HCT116 (cell line): ENCODE measurements at regions not wholly inside any gene's neighbourhood (a gene's known extent, or its start where the extent isn't known, plus 50 kb on each side); places are given as distances from the start of the nearest gene placed in this dataset.

Experiments
- CTCF ChIP-seq, 3 experiments: fragments of 200-600 bp in 1 of 3; sonication (generic) in 1 of 3; IDR thresholded peaks in 2 of 3; conservative IDR thresholded peaks in 1 of 3; 2 replicates each; pipeline ENCODE4 v1.5.1; 2012 to 2017; ENCODE audit warnings: low read depth in 2 of 3, low read length in 2 of 3, antibody characterized with exemption in 1 of 3, borderline replicate concordance in 1 of 3, control low read depth in 1 of 3, mild to moderate bottlenecking in 1 of 3, mixed read lengths in 1 of 3, mixed run types in 1 of 3, moderate library complexity in 1 of 3; ENCODE audit not compliant: insufficient read depth in 1 of 3
- EZH2phosphoT487 ChIP-seq: fragments of 200-600 bp; IDR thresholded peaks from 2 replicates; pipeline ENCODE4 v1.6.1; 2018; ENCODE audit warnings: antibody characterized with exemption, borderline replicate concordance
- POLR2A ChIP-seq: IDR thresholded peaks from 2 replicates; pipeline ENCODE4 v1.7.0; 2011; ENCODE audit warnings: borderline replicate concordance; ENCODE audit not compliant: insufficient read depth, insufficient read length; ENCODE audit errors: extremely low read depth
- SP1 ChIP-seq: IDR thresholded peaks from 2 replicates; pipeline ENCODE4 v1.6.1; 2012; ENCODE audit warnings: low read depth
- ZFX ChIP-seq: fragments of 450-650 bp; IDR thresholded peaks from 2 replicates; pipeline ENCODE4 v1.6.1; 2017

- no peak for TF ChIP-seq SP1
- TF ChIP-seq CTCF (IDR thresholded peaks at IDR 0.05 in 2 of 3, conservative IDR thresholded peaks at IDR 0.05 in 1 of 3; ENCODE audit: borderline replicate concordance in 1 of 3, insufficient read depth in 1 of 3, low read depth in 2 of 3, low read length in 2 of 3): no peak
- no peak for TF ChIP-seq POLR2A
- no peak for TF ChIP-seq EZH2phosphoT487
- no peak for TF ChIP-seq ZFX
Observed at GRCh38 chr10:118412132-118412760, 70.1 kb upstream of the FAM204A start.
